ENCODE measurements at regions not wholly inside any gene's neighbourhood (a gene's known extent, or its start where the extent isn't known, plus 50 kb on each side); places are given as distances from the start of the nearest gene placed in this dataset.

- TF ChIP-seq CEBPB (IDR thresholded peaks at IDR 0.05) = no peak
- no peak for TF ChIP-seq TAF1 (IDR thresholded peaks at IDR 0.05; ENCODE audit: low read depth)
Measured at GRCh38 chrX:13119386-13119785, 75.0 kb upstream of the FAM9C start.
